KMS-11 (cell line): ENCODE measurements at regions not wholly inside any gene's neighbourhood (a gene's known extent, or its start where the extent isn't known, plus 50 kb on each side); places are given as distances from the start of the nearest gene placed in this dataset.

Experiments used
- H2AFZ ChIP-seq: fragments of 200-600 bp; sonication (generic); 2 replicates; pipeline ENCODE4 v1.6.1; 2016; ENCODE audit warnings: antibody characterized with exemption, mixed run types, low read depth
- H3K27ac ChIP-seq: fragments of 200-600 bp; sonication (generic); 2 replicates; pipeline ENCODE4 v1.6.1; 2016; ENCODE audit warnings: mild to moderate bottlenecking, mixed run types
- H3K27me3 ChIP-seq: fragments of 200-600 bp; sonication (generic); 2 replicates; pipeline ENCODE4 v1.6.1; 2017; ENCODE audit warnings: mild to moderate bottlenecking, low read depth, mixed run types, moderate library complexity; ENCODE audit not compliant: insufficient read depth
- H3K36me3 ChIP-seq: fragments of 200-600 bp; sonication (generic); 2 replicates; pipeline ENCODE4 v1.6.1; 2017; ENCODE audit warnings: mild to moderate bottlenecking, mixed run types; ENCODE audit not compliant: insufficient read depth
- H3K4me1 ChIP-seq: fragments of 200-600 bp; sonication (generic); 2 replicates; pipeline ENCODE4 v1.6.1; 2016; ENCODE audit warnings: mild to moderate bottlenecking, low read depth, mixed run types; ENCODE audit not compliant: poor library complexity, severe bottlenecking
- H3K4me2 ChIP-seq: fragments of 200-600 bp; sonication (generic); 2 replicates; pipeline ENCODE4 v1.7.0; 2016; ENCODE audit warnings: mild to moderate bottlenecking, mixed run types
- H3K4me3 ChIP-seq: fragments of 200-600 bp; sonication (generic); IDR thresholded peaks from 2 replicates; pipeline ENCODE4 v1.6.1; 2017; ENCODE audit warnings: low read depth, low read length, mixed read lengths; ENCODE audit not compliant: insufficient read depth
- H3K79me2 ChIP-seq: fragments of 200-600 bp; sonication (generic); 2 replicates; pipeline ENCODE4 v1.6.1; 2016; ENCODE audit warnings: low read depth, mixed run types; ENCODE audit not compliant: insufficient read depth
- H3K9ac ChIP-seq: fragments of 200-600 bp; sonication (generic); 2 replicates; pipeline ENCODE4 v1.6.1; 2016; ENCODE audit warnings: mild to moderate bottlenecking, mixed run types
- H4K20me1 ChIP-seq: fragments of 200-600 bp; sonication (generic); 2 replicates; pipeline ENCODE4 v1.6.1; 2016; ENCODE audit warnings: mild to moderate bottlenecking, mixed run types; ENCODE audit not compliant: insufficient read depth
- CTCF ChIP-seq: fragments of 200-600 bp; sonication (generic); conservative IDR thresholded peaks from 2 replicates; pipeline ENCODE4 v1.6.1; 2017; ENCODE audit warnings: low read depth, mild to moderate bottlenecking, antibody characterized with exemption, low read length, moderate library complexity, mixed read lengths

- H4K20me1 ChIP-seq = no peaks in the 10 kb centered on the region
Observed at GRCh38 chr10:44295644-44296241, 89.2 kb downstream of the CXCL12 start.

GRCh38 chr10:44294726-44295412, 90.0 kb downstream of the CXCL12 start:
- Histone ChIP-seq H3K27me3 (no peaks in the 10 kb centered on the region), H2AFZ (no peak overlapping the region), H3K79me2 (no peaks in the 10 kb centered on the region), H3K36me3 (no peaks in the 10 kb centered on the region), H3K4me2 (no peak overlapping the region), H4K20me1 (no peaks in the 10 kb centered on the region), H3K4me3 (no peak overlapping the region), H3K27ac (no peak overlapping the region), H3K4me1 (no peaks in the 10 kb centered on the region), H3K9ac (no peak overlapping the region)
- no peak for TF ChIP-seq CTCF

More at GRCh38 chr10:44295644-44296241, 89.2 kb downstream of the CXCL12 start:
- Histone ChIP-seq H3K79me2 (no peaks in the 10 kb centered on the region), H3K4me3 (no peak overlapping the region), H2AFZ (no peak overlapping the region), H3K27ac (no peak overlapping the region), H3K27me3 (no peaks in the 10 kb centered on the region), H3K4me1 (no peaks in the 10 kb centered on the region), H3K36me3 (no peaks in the 10 kb centered on the region), H3K4me2 (no peak overlapping the region), H3K9ac (no peak overlapping the region)
- no peak for TF ChIP-seq CTCF

GRCh38 chr10:44293842-44294241, 91.1 kb downstream of the CXCL12 start:
- no peak for TF ChIP-seq CTCF

GRCh38 chr10:44293306-44293778, 91.6 kb downstream of the CXCL12 start:
- Histone ChIP-seq H4K20me1 (no peaks in the 10 kb centered on the region), H3K36me3 (no peaks in the 10 kb centered on the region), H3K27me3 (no peaks in the 10 kb centered on the region), H3K4me1 (no peaks in the 10 kb centered on the region), H3K4me3 (no peak overlapping the region), H2AFZ (no peak overlapping the region), H3K27ac (no peak overlapping the region), H3K4me2 (no peak overlapping the region), H3K79me2 (no peaks in the 10 kb centered on the region), H3K9ac (no peak overlapping the region)
- no peak for TF ChIP-seq CTCF

More at GRCh38 chr10:44293842-44294241, 91.1 kb downstream of the CXCL12 start:
- H3K27ac ChIP-seq = no peak overlapping the region
- no peaks in the 10 kb centered on the region for H3K36me3 ChIP-seq
- H3K4me2 ChIP-seq = no peak overlapping the region
- no peak overlapping the region for H2AFZ ChIP-seq
- no peak overlapping the region for H3K4me3 ChIP-seq
- no peaks in the 10 kb centered on the region for H3K4me1 ChIP-seq
- no peaks in the 10 kb centered on the region for H4K20me1 ChIP-seq
- no peak overlapping the region for H3K9ac ChIP-seq
- H3K79me2 ChIP-seq = no peaks in the 10 kb centered on the region
- H3K27me3 ChIP-seq = no peaks in the 10 kb centered on the region
